HG03460 (cell line): ENCODE measurements at regions not wholly inside any gene's neighbourhood (a gene's known extent, or its start where the extent isn't known, plus 50 kb on each side); places are given as distances from the start of the nearest gene placed in this dataset.

ENCODE experiments used
- ATAC-seq: cut with Tn5 transposase; IDR thresholded peaks from one replicate; pipeline ENCODE4 v1.9.1; 2021; ENCODE audit not compliant: unreplicated experiment

- ATAC-seq = no peak
Measured at GRCh38 chr12:87795555-87795954, 233.6 kb downstream of the C12orf50 start.

GRCh38 chr12:87794854-87795253 is 234.3 kb downstream of the C12orf50 start:
- no peak for ATAC-seq

GRCh38 chr12:87793131-87793530 is 236.1 kb downstream of the C12orf50 start:
- ATAC-seq = no peak

- no peak for ATAC-seq
Measured at GRCh38 chr12:87784350-87784749, 244.9 kb downstream of the C12orf50 start.

GRCh38 chr12:87783467-87783866 is 245.7 kb downstream of the C12orf50 start:
- no peak for ATAC-seq

GRCh38 chr12:87782838-87783237 is 246.4 kb downstream of the C12orf50 start:
- ATAC-seq = no peak

GRCh38 chr12:87779858-87780498 is 249.2 kb downstream of the C12orf50 start:
- no peak for ATAC-seq

GRCh38 chr12:87779016-87779415 is 250.2 kb downstream of the C12orf50 start:
- ATAC-seq = no peak

- ATAC-seq = no peak
Measured at GRCh38 chr12:87778065-87778464, 251.1 kb downstream of the C12orf50 start.

GRCh38 chr12:87775784-87776183 is 253.4 kb downstream of the C12orf50 start:
- no peak for ATAC-seq

- no peak for ATAC-seq
Measured at GRCh38 chr12:87775051-87775450, 254.2 kb downstream of the C12orf50 start.

- ATAC-seq = no peak
Measured at GRCh38 chr12:87772401-87772800, 256.8 kb downstream of the C12orf50 start.

GRCh38 chr12:87768501-87769287 is 260.5 kb downstream of the C12orf50 start:
- ATAC-seq = no peak

- ATAC-seq = no peak
Measured at GRCh38 chr12:87766044-87766443, 263.2 kb downstream of the C12orf50 start.

- ATAC-seq = no peak
Measured at GRCh38 chr12:87760943-87761342, 268.3 kb downstream of the C12orf50 start.

- no peak for ATAC-seq
Measured at GRCh38 chr12:87758271-87758670, 270.9 kb downstream of the C12orf50 start.

- no peak for ATAC-seq
Measured at GRCh38 chr12:87756721-87757120, 272.5 kb downstream of the C12orf50 start.

- no peak for ATAC-seq
Measured at GRCh38 chr12:87756111-87756510, 273.1 kb downstream of the C12orf50 start.

- no peak for ATAC-seq
Measured at GRCh38 chr12:87728931-87729593, 300.1 kb downstream of the C12orf50 start.

- ATAC-seq = no peak
Measured at GRCh38 chr12:87720967-87721366, 308.2 kb downstream of the C12orf50 start.

- ATAC-seq = no peak
Measured at GRCh38 chr12:87704374-87704773, 324.8 kb downstream of the C12orf50 start.

GRCh38 chr12:87690236-87690810 is 338.9 kb downstream of the C12orf50 start:
- ATAC-seq = no peak
